Mononuclear cell (primary cell): ENCODE measurements at regions not wholly inside any gene's neighbourhood (a gene's known extent, or its start where the extent isn't known, plus 50 kb on each side); places are given as distances from the start of the nearest gene placed in this dataset.

ENCODE experiments used
- H3K27me3 ChIP-seq: 2 replicates; pipeline ENCODE4 v1.6.0; 2011; ENCODE audit warnings: low read length, control low read depth; ENCODE audit not compliant: insufficient read depth
- H3K4me1 ChIP-seq: 2 replicates; pipeline ENCODE4 v1.5.1; 2011; ENCODE audit warnings: mild to moderate bottlenecking, low read length, control low read depth; ENCODE audit not compliant: insufficient read depth
- H3K4me3 ChIP-seq: 2 replicates; pipeline ENCODE4 v1.5.1; 2011; ENCODE audit warnings: mild to moderate bottlenecking, low read length, moderate library complexity
- H3K9me3 ChIP-seq: 2 replicates; pipeline ENCODE4 v1.5.1; 2011; ENCODE audit warnings: low read depth, mild to moderate bottlenecking, control low read depth, low read length

DNA sequence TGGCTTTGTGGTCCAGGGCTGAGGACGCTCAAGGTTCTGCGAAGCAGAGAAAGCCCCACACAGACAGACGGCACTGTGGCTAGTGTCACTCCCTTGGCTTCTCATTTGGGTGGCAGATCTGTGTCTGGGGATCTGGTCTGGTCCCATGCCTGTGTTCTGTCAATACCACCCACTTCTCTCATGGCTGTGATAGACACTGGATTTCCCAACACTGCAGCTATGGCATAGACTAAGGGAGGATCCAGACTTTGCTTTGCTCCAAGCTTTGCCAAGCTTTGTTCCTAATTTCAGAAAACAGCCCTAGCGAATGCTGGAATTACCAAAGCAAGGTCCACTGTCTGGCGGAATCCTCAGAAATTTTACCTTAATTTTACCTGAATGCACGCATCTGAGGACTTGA lies 62.1 kb downstream of the GADD45G start:
- Histone ChIP-seq H3K27me3 (no peaks in the 10 kb centered on the region), H3K4me3 (no peak overlapping the region), H3K4me1 (peaks cover 22% of the 10 kb centered on the region), H3K9me3 (no peaks in the 10 kb centered on the region)

DNA sequence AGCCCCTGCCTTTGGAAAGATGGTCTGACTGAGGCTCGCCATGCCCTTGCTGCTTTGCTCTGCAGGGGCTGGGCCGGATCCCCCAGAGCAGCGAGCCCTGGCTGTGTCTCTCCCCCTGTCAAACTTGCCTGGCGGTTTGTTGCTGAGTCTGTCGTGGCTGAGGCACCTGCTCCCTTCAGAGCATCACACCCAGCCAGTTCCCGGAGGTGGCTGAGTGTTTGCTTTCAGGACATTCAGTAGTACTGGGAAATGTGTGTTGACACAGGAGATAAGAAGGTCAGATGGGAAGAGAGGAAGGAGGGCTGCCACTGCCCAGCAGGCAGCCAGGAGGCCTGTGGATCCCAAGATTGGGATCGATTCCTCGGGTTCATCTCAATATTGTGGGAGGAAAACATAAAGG lies 62.9 kb downstream of the GADD45G start:
- peaks cover 14% of the 10 kb centered on the region for H3K4me1 ChIP-seq
- H3K27me3 ChIP-seq = no peaks in the 10 kb centered on the region
- no peaks in the 10 kb centered on the region for H3K9me3 ChIP-seq
- no peak overlapping the region for H3K4me3 ChIP-seq

DNA sequence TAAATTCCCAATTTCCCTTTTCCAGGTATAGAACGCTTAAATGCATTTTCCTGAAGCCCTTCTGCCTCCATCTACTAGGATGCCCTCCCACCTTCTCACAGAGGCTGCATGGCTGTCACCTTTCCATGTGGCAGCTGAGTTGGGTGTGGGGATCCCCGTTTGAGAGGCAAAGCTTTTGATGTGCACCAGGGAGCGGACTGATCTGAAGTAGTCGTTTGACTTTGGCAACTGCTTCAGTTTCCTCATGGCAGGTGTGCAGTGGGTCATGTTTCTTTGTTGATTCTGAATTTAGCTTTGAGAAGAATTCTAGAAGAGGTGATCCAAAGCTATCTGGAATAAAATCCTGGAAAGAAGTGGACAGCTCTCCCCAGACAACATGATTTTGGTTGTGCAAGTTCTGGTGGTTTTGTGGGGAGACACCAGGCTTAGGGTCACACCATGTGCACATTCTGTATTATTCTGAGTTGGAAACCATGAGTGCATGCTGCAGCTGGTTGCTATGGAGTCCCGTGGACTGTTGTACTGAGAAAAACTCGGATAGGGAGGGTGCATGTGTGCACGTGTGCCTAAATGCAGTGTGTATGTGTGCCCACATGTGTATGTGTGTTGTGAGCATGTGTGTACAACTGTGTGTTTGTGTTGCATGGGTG lies 63.5 kb downstream of the GADD45G start:
- no peaks in the 10 kb centered on the region for H3K27me3 ChIP-seq
- H3K4me1 ChIP-seq = peaks cover 8% of the 10 kb centered on the region
- no peaks in the 10 kb centered on the region for H3K9me3 ChIP-seq
- no peak overlapping the region for H3K4me3 ChIP-seq

DNA sequence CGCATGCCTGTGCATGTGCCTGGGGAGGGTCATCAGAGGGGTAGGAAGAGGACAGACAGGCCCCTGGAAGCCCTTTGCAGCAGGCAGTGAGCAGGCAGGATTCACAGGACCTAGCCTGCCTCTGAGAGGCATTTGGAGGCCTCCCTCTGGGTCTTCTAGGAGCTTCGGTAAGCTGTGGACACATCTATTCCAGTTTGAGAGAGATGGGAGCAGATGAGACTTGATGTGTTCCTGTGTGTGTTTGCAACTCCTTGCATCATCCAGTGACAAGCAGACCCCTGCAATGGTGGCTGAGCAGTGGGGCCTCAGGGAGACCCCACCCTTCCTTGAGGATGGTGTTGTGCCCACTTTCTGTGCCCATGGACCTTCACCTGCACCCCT lies 64.0 kb downstream of the GADD45G start:
- Histone ChIP-seq H3K27me3 (no peaks in the 10 kb centered on the region), H3K9me3 (no peaks in the 10 kb centered on the region), H3K4me1 (peaks cover 3% of the 10 kb centered on the region), H3K4me3 (no peak overlapping the region)

DNA sequence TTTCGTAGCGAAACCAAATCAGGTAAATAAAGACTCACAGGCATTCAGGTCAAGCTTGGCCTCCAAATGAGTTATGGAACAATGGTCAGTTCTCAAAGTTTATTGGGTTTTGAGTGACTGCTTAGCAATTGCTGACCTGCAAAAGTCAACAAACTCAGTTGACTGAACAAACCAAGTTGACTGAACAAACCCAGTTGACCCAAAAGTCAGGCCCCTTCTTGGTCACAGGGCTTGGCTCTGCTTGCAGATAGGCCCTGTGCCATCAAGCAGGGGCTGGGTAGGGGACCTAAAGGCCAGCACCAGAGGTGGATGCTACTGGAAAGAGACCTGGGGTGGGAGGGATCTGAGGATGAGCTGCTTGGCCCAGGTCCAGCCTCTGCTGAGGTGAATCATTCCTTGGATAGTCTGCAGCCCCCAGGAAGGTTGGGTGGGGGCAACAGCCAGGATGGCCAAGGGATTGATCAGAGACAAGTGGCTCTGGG lies 64.6 kb downstream of the GADD45G start:
- Histone ChIP-seq H3K9me3 (no peaks in the 10 kb centered on the region), H3K27me3 (no peaks in the 10 kb centered on the region), H3K4me1 (no peaks in the 10 kb centered on the region), H3K4me3 (no peak overlapping the region)

DNA sequence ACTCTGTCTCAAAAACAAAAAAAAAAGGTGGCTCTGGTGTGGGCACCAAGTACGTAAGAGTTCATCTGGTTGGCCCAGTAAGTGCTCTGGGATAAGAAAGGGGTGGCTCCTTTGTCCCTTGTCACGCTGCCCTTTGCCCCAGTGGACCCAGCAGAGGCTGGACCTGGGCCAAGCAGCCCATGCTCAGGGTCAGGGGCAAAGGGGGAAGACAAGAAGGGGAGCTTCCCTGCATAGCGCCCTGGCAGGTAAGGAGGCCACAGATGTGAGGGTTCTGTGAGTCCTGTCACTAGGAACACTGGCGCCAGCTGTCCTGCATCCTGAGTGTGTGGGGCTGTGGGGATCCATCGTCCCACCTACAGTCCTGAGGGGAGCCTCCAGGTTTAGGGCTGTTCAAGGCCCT lies 65.3 kb downstream of the GADD45G start:
- H3K4me3 ChIP-seq = no peak overlapping the region
- no peaks in the 10 kb centered on the region for H3K4me1 ChIP-seq
- no peaks in the 10 kb centered on the region for H3K9me3 ChIP-seq
- no peaks in the 10 kb centered on the region for H3K27me3 ChIP-seq

DNA sequence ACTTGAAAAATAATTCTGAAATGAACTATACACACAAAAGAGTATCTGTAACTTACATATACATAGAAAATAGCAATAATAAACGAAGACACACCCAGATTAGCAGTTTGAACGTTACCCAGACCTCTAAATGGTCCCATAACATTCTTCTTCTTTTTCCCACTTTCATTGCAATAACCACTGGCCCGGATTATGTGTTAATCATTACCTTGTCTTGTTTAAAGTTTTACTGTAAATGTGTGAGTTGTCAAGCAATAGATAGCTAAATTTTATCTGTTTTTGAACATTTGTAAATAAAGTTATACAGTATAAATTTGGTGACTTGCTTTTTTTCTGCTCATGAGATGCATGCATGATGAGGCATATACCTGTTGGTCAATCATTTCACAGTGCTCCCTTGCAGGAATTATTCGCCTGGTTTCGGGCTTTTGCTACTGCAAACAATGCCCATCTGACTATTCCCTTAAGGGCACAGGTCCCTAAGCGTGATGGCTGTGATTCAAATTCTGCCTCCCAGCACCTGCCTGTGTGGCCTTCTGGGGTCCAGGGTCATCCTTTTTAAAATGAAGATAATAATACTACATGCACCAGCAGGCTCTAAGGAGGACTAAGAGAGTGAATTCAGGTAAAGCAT lies 66.1 kb downstream of the GADD45G start:
- Histone ChIP-seq H3K27me3 (no peaks in the 10 kb centered on the region), H3K4me1 (no peaks in the 10 kb centered on the region), H3K4me3 (no peak overlapping the region), H3K9me3 (no peaks in the 10 kb centered on the region)

DNA sequence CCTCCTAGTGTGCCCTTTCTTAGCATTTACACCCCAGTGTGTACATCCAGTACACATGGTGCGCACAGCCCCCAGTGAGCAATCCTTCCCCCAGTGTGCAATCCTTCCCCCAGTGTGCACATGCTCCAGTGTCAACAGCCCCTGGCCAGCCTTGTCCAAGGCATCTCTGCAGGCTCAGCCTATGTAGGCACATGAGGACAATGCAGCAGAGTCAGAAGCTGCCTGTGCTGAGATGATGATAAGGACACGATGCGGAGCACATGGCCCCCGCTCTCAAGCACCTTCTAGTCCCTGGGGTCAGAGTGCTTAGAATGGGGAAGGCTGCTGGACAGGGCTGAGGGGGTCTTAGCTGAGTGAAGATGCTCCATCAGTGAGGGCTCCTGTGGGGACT lies 69.8 kb downstream of the GADD45G start:
- Histone ChIP-seq H3K9me3 (no peaks in the 10 kb centered on the region), H3K27me3 (no peaks in the 10 kb centered on the region), H3K4me1 (no peaks in the 10 kb centered on the region), H3K4me3 (no peak overlapping the region)

DNA sequence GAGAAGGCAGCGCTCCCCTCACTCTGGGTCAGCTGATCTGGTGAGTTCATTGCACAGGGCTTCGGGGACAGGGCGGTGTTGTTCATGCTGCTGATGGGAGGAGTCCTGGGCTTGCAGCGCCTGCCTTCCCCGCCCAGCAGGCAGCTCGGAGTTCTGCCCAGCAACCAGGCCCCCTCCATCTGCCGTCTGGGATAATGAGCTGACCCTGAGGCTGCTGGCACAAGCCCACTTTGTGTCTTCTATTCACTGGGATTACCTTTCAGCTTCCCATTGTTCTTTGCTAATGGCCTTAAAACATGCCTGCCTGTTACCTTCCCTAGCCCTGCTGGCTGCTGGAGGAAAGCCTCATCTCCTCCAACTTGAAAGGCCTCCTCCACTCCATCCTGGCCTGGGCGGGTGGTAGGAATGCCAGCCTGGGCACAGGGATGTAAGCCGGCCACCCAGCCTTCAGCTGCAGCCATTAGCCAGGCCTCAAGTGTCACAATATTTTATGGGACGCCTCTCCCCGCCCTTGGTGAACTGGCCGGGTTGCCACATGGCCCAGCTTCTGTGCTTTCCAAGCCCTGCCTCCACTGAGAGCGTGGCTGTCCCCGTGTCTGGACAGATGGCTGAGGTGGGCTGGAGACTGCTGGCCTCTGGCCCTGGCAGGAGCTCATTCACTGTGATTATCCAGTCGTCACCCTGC lies 70.4 kb downstream of the GADD45G start:
- Histone ChIP-seq H3K4me1 (no peaks in the 10 kb centered on the region), H3K9me3 (no peaks in the 10 kb centered on the region), H3K27me3 (no peaks in the 10 kb centered on the region), H3K4me3 (no peak overlapping the region)

DNA sequence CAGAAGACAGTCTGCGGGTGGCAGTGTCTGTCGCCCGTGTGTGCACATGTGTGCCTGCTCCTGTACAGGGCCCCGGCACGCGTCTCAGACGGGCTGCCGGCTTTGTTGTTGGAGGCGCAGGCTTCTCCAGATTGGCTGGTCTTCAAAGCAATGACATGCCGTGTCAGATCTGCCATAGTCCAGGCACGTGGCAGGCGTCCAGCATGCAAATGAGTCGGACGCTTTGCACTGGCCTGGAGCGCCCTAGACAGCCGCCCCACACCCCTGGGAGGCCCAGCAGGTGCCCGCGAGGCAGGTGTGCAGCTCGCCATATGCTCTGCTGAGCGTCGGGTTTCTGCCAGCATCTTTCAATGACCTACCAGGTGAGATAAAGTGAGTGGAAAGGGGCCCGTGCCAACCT lies 71.5 kb downstream of the GADD45G start:
- Histone ChIP-seq H3K9me3 (no peaks in the 10 kb centered on the region), H3K27me3 (no peaks in the 10 kb centered on the region), H3K4me3 (no peak overlapping the region), H3K4me1 (no peaks in the 10 kb centered on the region)

DNA sequence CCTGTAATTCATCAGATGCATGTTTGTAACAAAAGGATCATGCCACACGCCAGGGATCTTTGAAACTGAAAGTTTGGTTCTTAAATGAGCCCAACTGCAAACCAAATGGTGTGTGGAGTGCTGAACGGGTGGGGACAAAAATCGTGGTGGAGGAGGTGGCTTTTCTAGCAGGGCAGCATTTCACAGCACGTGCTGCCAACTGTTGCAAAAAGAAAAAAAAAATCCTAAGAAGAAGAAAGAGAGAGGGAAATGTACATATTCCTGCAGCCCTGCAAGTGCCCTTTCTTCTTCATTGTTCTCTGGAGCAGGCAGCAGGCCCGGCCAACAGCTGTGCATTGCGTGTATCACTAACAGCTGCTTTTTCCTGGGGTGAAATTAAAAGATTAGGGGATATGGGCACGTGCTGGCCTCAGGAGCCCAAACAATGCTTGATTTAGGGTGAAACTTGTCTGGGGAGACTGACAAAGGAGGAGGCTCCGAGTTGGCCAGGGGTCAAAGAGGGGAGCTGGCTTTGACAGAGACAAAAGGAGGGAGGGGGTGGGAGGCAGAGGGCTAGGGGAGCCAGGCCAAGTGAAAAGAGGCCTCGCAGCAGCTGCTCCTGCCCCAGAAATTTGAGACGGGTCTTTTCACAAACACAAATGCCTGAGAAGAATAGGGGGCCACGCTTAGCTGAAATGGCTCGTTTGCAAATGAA lies 73.0 kb downstream of the GADD45G start:
- Histone ChIP-seq H3K27me3 (no peaks in the 10 kb centered on the region), H3K9me3 (no peaks in the 10 kb centered on the region), H3K4me1 (no peaks in the 10 kb centered on the region), H3K4me3 (no peak overlapping the region)

DNA sequence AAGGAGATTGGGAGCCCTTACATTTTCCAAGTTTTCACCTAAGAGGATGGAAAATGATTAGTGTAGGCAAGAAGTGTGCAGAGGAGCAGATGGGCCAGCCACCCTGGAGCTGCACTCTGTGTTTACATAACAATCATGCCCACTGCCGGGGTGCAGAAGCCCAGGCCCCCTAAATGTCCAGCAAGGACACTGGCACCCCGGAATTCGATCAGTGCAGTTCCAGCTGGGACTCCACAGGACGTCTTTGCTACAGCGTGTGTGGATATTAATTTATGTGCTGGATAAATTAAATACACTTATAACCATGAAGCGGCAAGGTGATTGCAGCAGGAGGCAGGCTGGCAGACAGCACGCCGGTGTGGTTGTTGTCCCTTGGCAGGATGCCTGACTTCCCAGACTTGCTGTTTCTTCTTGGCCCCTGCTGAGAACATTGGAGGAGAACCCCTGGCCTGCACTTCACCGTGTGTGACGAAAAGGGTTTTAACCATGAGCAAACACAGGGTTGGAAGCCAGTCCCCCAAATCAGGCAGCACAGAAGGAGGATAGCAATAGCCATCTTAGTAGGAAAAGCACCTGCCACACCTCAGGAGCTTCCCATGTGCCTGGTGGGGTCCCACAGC lies 73.7 kb downstream of the GADD45G start:
- Histone ChIP-seq H3K4me3 (no peak overlapping the region), H3K4me1 (no peaks in the 10 kb centered on the region), H3K27me3 (no peaks in the 10 kb centered on the region), H3K9me3 (no peaks in the 10 kb centered on the region)

DNA sequence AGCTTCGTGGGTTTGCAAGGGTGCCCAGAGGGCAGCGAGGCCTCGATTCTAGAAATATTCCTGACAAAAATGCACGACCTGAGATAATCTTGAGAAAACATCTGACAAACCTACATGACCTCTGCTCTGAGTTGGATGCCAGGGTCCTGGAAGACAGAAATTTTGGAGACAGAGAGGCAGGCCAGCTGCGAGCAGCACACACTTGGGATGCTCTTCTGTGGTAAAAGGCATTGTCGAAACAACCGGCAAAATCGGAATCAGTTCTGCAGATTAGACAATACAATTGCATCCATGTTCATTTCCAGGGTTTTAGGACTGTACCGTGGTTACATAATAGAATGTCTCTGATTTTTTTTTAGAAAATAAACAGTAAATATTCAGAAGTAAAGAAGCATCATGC lies 74.2 kb downstream of the GADD45G start:
- H3K4me3 ChIP-seq = no peak overlapping the region
- H3K4me1 ChIP-seq = no peaks in the 10 kb centered on the region
- no peaks in the 10 kb centered on the region for H3K27me3 ChIP-seq

DNA sequence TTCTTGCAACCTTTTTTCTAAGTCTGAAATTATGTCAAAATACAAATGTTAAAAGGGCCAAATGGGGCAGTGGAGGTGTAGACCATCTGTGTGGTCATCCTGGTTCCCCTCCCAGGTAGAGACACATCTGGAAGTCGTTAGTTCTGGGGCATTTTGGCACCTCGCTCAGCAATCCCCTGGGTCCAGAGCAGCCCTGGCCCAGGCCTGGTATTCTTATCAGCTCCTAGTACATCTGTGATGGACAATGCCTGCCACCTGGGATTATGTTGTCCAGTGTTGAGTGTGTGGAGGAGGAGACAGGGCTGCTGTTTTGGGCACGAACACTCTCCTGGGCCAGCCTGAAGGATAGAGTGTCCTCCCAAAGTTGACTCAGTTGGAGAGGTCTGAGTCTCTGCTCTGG lies 74.8 kb downstream of the GADD45G start:
- Histone ChIP-seq H3K4me3 (no peak overlapping the region), H3K9me3 (no peaks in the 10 kb centered on the region), H3K4me1 (no peaks in the 10 kb centered on the region), H3K27me3 (no peaks in the 10 kb centered on the region)

More for the DNA sequence above, 74.2 kb downstream of the GADD45G start:
- no peaks in the 10 kb centered on the region for H3K9me3 ChIP-seq
